HK-2 (cell line): ENCODE measurements at regions not wholly inside any gene's neighbourhood (a gene's known extent, or its start where the extent isn't known, plus 50 kb on each side); places are given as distances from the start of the nearest gene placed in this dataset.
"Not testable (repeated sequence)": the region's sequence is repeated elsewhere in the genome, so short reads cannot be mapped to it uniquely, and the experiment has no call there.

Source experiments
- DNase-seq: peaks from one replicate; pipeline ENCODE4 v3.0.0-alpha.2; 2018; ENCODE audit not compliant: unreplicated experiment

GRCh38 chr10:114730291-114730690 is 72.2 kb upstream of the ABLIM1 start:
- DNase-seq: no peak

- DNase-seq: no peak
These were observed 74.9 kb upstream of the ABLIM1 start for GRCh38 chr10:114732931-114733330.

GRCh38 chr10:114735946-114736345 is 77.9 kb upstream of the ABLIM1 start:
- no peak for DNase-seq

- DNase-seq: no peak
These were observed 77.9 kb upstream of the FHIP2A start for GRCh38 chr10:114743521-114744231.

- DNase-seq: no peak
These were observed 75.0 kb upstream of the FHIP2A start for GRCh38 chr10:114746531-114746930.

- no peak for DNase-seq
These were observed 73.3 kb upstream of the FHIP2A start for GRCh38 chr10:114748241-114748640.

- no peak for DNase-seq
These were observed 72.6 kb upstream of the FHIP2A start for GRCh38 chr10:114749014-114749413.

- DNase-seq: no peak
These were observed 72.1 kb upstream of the FHIP2A start for GRCh38 chr10:114749510-114749909.

- no peak for DNase-seq
These were observed 69.7 kb upstream of the FHIP2A start for GRCh38 chr10:114751856-114752255.

GRCh38 chr10:114752570-114752969 is 69.0 kb upstream of the FHIP2A start:
- not testable (repeated sequence) for DNase-seq

GRCh38 chr10:114753126-114753525 is 68.5 kb upstream of the FHIP2A start:
- no peak for DNase-seq

GRCh38 chr10:114754445-114755320 is 66.9 kb upstream of the FHIP2A start:
- no peak for DNase-seq

GRCh38 chr10:114755537-114755936 is 66.0 kb upstream of the FHIP2A start:
- DNase-seq: no peak

- DNase-seq: no peak
These were observed 63.2 kb upstream of the FHIP2A start for GRCh38 chr10:114758331-114758730.

GRCh38 chr10:114761205-114762193 is 60.1 kb upstream of the FHIP2A start:
- DNase-seq: no peak

- no peak for DNase-seq
These were observed 58.8 kb upstream of the FHIP2A start for GRCh38 chr10:114762811-114763210.

GRCh38 chr10:114764656-114765055 is 56.9 kb upstream of the FHIP2A start:
- DNase-seq: no peak

- no peak for DNase-seq
These were observed 55.1 kb upstream of the FHIP2A start for GRCh38 chr10:114766470-114766869.

- no peak for DNase-seq
These were observed 54.2 kb upstream of the FHIP2A start for GRCh38 chr10:114767101-114767985.

- DNase-seq: no peak
These were observed 53.4 kb upstream of the FHIP2A start for GRCh38 chr10:114767986-114768821.
